GM12878 (cell line): ENCODE measurements at regions not wholly inside any gene's neighbourhood (a gene's known extent, or its start where the extent isn't known, plus 50 kb on each side); places are given as distances from the start of the nearest gene placed in this dataset.

Experiments
- ATAC-seq: fragments of 200-7000 bp; cut with Tn5 transposase; 3 replicates; pipeline ENCODE4 v1.9.1; 2020; ENCODE audit warnings: mild to moderate bottlenecking, moderate library complexity
- BruUV-seq: library from RNA; stranded (reverse); fragments of 400-500 nt; replicated peaks from 2 replicates; lab custom pipeline; 2021; lab: Mats Ljungman, UMichigan
- CTCF ChIA-PET: fragments of 300-600 bp; sonication (Branson Sonifier 250); formaldehyde crosslinking; extraction: SDS; loops from one replicate; lab custom pipeline; 2021; ENCODE audit warnings: inconsistent platforms; lab: Yijun Ruan, JAX
- POLR2A ChIA-PET: fragments of 350-600 bp; formaldehyde crosslinking; extraction: SDS; loops from one replicate; lab custom pipeline; 2021; ENCODE audit warnings: inconsistent platforms; lab: Charles Lee
- RAD21 ChIA-PET: fragments of 300-600 bp; sonication (Branson Sonifier 250); formaldehyde crosslinking; loops from one replicate; lab custom pipeline; 2023; ENCODE audit warnings: antibody characterized with exemption; ENCODE audit not compliant: unreplicated experiment; lab: Charles Lee
- SMC1A ChIA-PET: fragments of 300-600 bp; sonication (Branson Sonifier 250); formaldehyde crosslinking; loops from one replicate; lab custom pipeline; 2023; ENCODE audit not compliant: unreplicated experiment, uncharacterized antibody; lab: Charles Lee
- DNase-seq: peaks from one replicate; pipeline ENCODE4 v3.0.0-alpha.2; 2011; ENCODE audit warnings: low read depth, low spot score
- FAIRE-seq: peaks from 3 replicates; lab custom pipeline; 2011; peaks lifted over from hg19 to GRCh38; lab: Jason Lieb, UNC
- H2AFZ ChIP-seq: 2 replicates; pipeline ENCODE4 v1.6.0; 2011; ENCODE audit warnings: low read depth, low read length, control low read depth; ENCODE audit not compliant: control insufficient read depth
- H3K27ac ChIP-seq: 2 replicates; pipeline ENCODE4 v1.5.1; 2011; ENCODE audit warnings: control low read depth; ENCODE audit not compliant: control insufficient read depth, insufficient read depth
- H3K27me3 ChIP-seq, 2 experiments: replicated peaks in 1 of 2; 2 replicates each; pipeline versions ENCODE4 v1.6.0 to v1.6.1; 2011; ENCODE audit warnings: low read length in 1 of 2; ENCODE audit not compliant: control insufficient read depth in 2 of 2, insufficient read depth in 2 of 2
- H3K36me3 ChIP-seq, 2 experiments: 2 replicates each; pipeline ENCODE4 v1.5.1; 2011; ENCODE audit warnings: low read length in 1 of 2; ENCODE audit not compliant: control insufficient read depth in 2 of 2, insufficient read depth in 2 of 2
- H3K4me1 ChIP-seq: 2 replicates; pipeline ENCODE4 v1.6.1; 2011; ENCODE audit warnings: mild to moderate bottlenecking, low read length, moderate library complexity, mixed read lengths; ENCODE audit not compliant: control insufficient read depth, insufficient read depth
- H3K4me2 ChIP-seq: 2 replicates; pipeline ENCODE4 v1.6.0; 2011; ENCODE audit warnings: control low read depth; ENCODE audit not compliant: control insufficient read depth, insufficient read depth
- H3K4me3 ChIP-seq: fragments of 200-600 bp; sonication (generic); 2 replicates; pipeline ENCODE4 v1.5.1; 2016
- H3K79me2 ChIP-seq: 2 replicates; pipeline ENCODE4 v1.6.0; 2011; ENCODE audit warnings: low read length; ENCODE audit not compliant: control insufficient read depth, insufficient read depth
- H3K9ac ChIP-seq: 2 replicates; pipeline ENCODE4 v1.8.0; 2011; ENCODE audit warnings: low read length, control low read depth, mixed read lengths; ENCODE audit not compliant: control insufficient read depth, insufficient read depth
- H3K9me3 ChIP-seq: replicated peaks from 3 replicates; pipeline ENCODE4 v1.5.1; 2011; ENCODE audit warnings: mild to moderate bottlenecking, low read length; ENCODE audit not compliant: control insufficient read depth, insufficient read depth
- H4K20me1 ChIP-seq: 2 replicates; pipeline ENCODE4 v1.6.0; 2011; ENCODE audit not compliant: control insufficient read depth, insufficient read depth
- SPI1 ChIP-seq: IDR thresholded peaks from 2 replicates; pipeline ENCODE4 v1.6.1; 2011; ENCODE audit warnings: low read depth, mild to moderate bottlenecking, low read length, moderate library complexity, borderline replicate concordance; ENCODE audit not compliant: insufficient read depth
- SUZ12 ChIP-seq: fragments of 200-600 bp; sonication (generic); IDR thresholded peaks from one replicate; pipeline ENCODE4 v1.6.1; 2018; ENCODE audit warnings: antibody characterized with exemption, mild to moderate bottlenecking; ENCODE audit not compliant: unreplicated experiment
- WGBS: methylation state at CpG from one replicate; pipeline ENCODE4 v1.1.6; 2016; ENCODE audit warnings: low lambda C conversion rate; ENCODE audit not compliant: insufficient replicate concordance, insufficient coverage; ENCODE audit errors: missing lambda C conversion rate; 5-methylcytosine and 5-hydroxymethylcytosine counted together
- in situ Hi-C: fragments of 300-500 bp; cut with MboI; formaldehyde crosslinking; loops from 9 replicates; pipeline ENCODE4 v1.14.3; 2018; ENCODE audit warnings: mixed read lengths
- intact Hi-C: fragments of 100-400 bp; cut with micrococcal nuclease; formaldehyde crosslinking; loops from one replicate; pipeline ENCODE4 v1.14.2; 2022; ENCODE audit not compliant: unreplicated experiment
- TF ChIP-seq, protein P1 (sequence below): fragments of 450-650 bp; IDR thresholded peaks from 2 replicates; pipeline ENCODE4 v1.6.1; 2016; ENCODE audit warnings: mild to moderate bottlenecking
- TF ChIP-seq, protein P2 (sequence below): IDR thresholded peaks from 2 replicates; pipeline ENCODE4 v1.6.1; 2011; ENCODE audit warnings: mild to moderate bottlenecking, low read depth, low read length, moderate library complexity; ENCODE audit not compliant: insufficient replicate concordance

DNA sequence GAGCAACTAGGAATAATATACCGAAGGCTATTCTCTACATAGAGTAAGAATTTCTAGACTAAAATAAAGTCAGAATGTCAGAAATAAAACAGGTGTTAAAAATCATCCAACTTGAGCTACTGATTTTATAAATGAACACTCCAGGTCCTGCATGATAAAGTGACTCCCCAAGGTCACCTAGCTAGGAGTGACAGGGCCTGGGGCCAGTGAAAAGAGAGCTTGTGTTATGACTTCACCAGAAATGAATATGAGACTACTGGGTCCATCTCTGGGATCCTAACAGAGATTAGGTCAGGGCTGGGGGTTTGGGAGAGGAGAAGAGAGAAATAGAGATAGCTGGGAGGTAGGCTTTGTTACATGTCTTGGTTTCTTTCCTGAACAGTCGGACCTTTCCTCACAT is 89.7 kb upstream of the CYP1B1 start:
- H3K9me3 ChIP-seq = peaks cover 2% of the 10 kb centered on the region; the same call in 2 of the 3 replicates
- H3K4me1 ChIP-seq = peaks cover 34% of the 10 kb centered on the region
- in situ Hi-C loops (no loop called here), intact Hi-C loops (loop anchor here (5.0 kb wide), 1 partner anchor 97 kb away; no protein-coding TSS in a partner anchor)
- H3K27me3 ChIP-seq = no peaks in the 10 kb centered on the region; a peak in 1 of 4 replicates
- H3K4me3 ChIP-seq = no peak overlapping the region
- ATAC-seq (no peak), DNase-seq (no peak), FAIRE-seq (no peak)
- no peaks in the 10 kb centered on the region for H3K36me3 ChIP-seq
- RAD21 ChIA-PET = no interaction called here
- WGBS = 67% methylated on average over 2 of the region's 2 CpGs
- TF ChIP-seq SUZ12 (no peak), SPI1 (no peak)
- TF ChIP-seq, protein P1, sequence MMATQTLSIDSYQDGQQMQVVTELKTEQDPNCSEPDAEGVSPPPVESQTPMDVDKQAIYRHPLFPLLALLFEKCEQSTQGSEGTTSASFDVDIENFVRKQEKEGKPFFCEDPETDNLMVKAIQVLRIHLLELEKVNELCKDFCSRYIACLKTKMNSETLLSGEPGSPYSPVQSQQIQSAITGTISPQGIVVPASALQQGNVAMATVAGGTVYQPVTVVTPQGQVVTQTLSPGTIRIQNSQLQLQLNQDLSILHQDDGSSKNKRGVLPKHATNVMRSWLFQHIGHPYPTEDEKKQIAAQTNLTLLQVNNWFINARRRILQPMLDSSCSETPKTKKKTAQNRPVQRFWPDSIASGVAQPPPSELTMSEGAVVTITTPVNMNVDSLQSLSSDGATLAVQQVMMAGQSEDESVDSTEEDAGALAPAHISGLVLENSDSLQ = peak; percentile 84
- TF ChIP-seq, protein P2, sequence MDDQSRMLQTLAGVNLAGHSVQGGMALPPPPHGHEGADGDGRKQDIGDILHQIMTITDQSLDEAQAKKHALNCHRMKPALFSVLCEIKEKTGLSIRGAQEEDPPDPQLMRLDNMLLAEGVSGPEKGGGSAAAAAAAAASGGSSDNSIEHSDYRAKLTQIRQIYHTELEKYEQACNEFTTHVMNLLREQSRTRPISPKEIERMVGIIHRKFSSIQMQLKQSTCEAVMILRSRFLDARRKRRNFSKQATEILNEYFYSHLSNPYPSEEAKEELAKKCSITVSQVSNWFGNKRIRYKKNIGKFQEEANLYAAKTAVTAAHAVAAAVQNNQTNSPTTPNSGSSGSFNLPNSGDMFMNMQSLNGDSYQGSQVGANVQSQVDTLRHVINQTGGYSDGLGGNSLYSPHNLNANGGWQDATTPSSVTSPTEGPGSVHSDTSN = peak; percentile 81
- H3K27ac ChIP-seq = no peak overlapping the region
- SMC1A ChIA-PET = interaction anchor here (1.6 to 1.8 kb wide), 2 partner anchors 16 to 109 kb away, joined by 4 to 6 read pairs; no protein-coding TSS in a partner anchor
- POLR2A ChIA-PET = no interaction called here
- CTCF ChIA-PET = no interaction called here
- no TSS peak for BruUV-seq
- no peaks in the 10 kb centered on the region for H4K20me1 ChIP-seq
- no peak overlapping the region for H3K9ac ChIP-seq
- no peaks in the 10 kb centered on the region for H3K79me2 ChIP-seq
- H2AFZ ChIP-seq = no peak overlapping the region
- no peak overlapping the region for H3K4me2 ChIP-seq
